NCI-H2171 treated with DMSO at 0.1 percent for 48 hours (cell line): ENCODE measurements at regions not wholly inside any gene's neighbourhood (a gene's known extent, or its start where the extent isn't known, plus 50 kb on each side); places are given as distances from the start of the nearest gene placed in this dataset.

Experiments used
- DNase-seq: peaks from one replicate; lab custom pipeline; 2025; lab: John Stamatoyannopoulos, UW

GRCh38 chr2:155281907-155282306 lies 583.4 kb downstream of the KCNJ3 start:
- no peak for DNase-seq

GRCh38 chr2:155273323-155273722 lies 574.8 kb downstream of the KCNJ3 start:
- DNase-seq = no peak

- DNase-seq = no peak
Observed at GRCh38 chr2:155266583-155266982, 568.1 kb downstream of the KCNJ3 start.

GRCh38 chr2:155266109-155266508 lies 567.6 kb downstream of the KCNJ3 start:
- DNase-seq = no peak

GRCh38 chr2:155256803-155257202 lies 558.3 kb downstream of the KCNJ3 start:
- no peak for DNase-seq

GRCh38 chr2:155250800-155251199 lies 552.3 kb downstream of the KCNJ3 start:
- peak; percentile 58 for DNase-seq

GRCh38 chr2:155240176-155240575 lies 541.7 kb downstream of the KCNJ3 start:
- no peak for DNase-seq

- DNase-seq = no peak
Observed at GRCh38 chr2:155235710-155236109, 537.2 kb downstream of the KCNJ3 start.

- peak; percentile 68 for DNase-seq
Observed at GRCh38 chr2:155223781-155224406, 525.4 kb downstream of the KCNJ3 start.

- no peak for DNase-seq
Observed at GRCh38 chr2:155218945-155219344, 520.5 kb downstream of the KCNJ3 start.

- DNase-seq = no peak
Observed at GRCh38 chr2:155218292-155218924, 519.9 kb downstream of the KCNJ3 start.

GRCh38 chr2:155215037-155215707 lies 516.7 kb downstream of the KCNJ3 start:
- DNase-seq = no peak

GRCh38 chr2:155209696-155210450 lies 511.4 kb downstream of the KCNJ3 start:
- DNase-seq = peak; percentile 26

- DNase-seq = peak; percentile 44
Observed at GRCh38 chr2:155203178-155203577, 504.7 kb downstream of the KCNJ3 start.

GRCh38 chr2:155200753-155201152 lies 502.3 kb downstream of the KCNJ3 start:
- no peak for DNase-seq

GRCh38 chr2:155190342-155190741 lies 491.8 kb downstream of the KCNJ3 start:
- DNase-seq = peak; percentile 67

GRCh38 chr2:155178921-155179320 lies 480.4 kb downstream of the KCNJ3 start:
- no peak for DNase-seq

- DNase-seq = no peak
Observed at GRCh38 chr2:155176345-155176744, 477.9 kb downstream of the KCNJ3 start.

GRCh38 chr2:155169317-155169716 lies 470.8 kb downstream of the KCNJ3 start:
- DNase-seq = no peak

GRCh38 chr2:155162494-155162893 lies 464.0 kb downstream of the KCNJ3 start:
- no peak for DNase-seq

GRCh38 chr2:155161314-155161713 lies 462.8 kb downstream of the KCNJ3 start:
- DNase-seq = no peak

- DNase-seq = no peak
Observed at GRCh38 chr2:155157711-155158110, 459.2 kb downstream of the KCNJ3 start.

GRCh38 chr2:155157065-155157464 lies 458.6 kb downstream of the KCNJ3 start:
- no peak for DNase-seq
